B cell (primary cell): ENCODE measurements at regions not wholly inside any gene's neighbourhood (a gene's known extent, or its start where the extent isn't known, plus 50 kb on each side); places are given as distances from the start of the nearest gene placed in this dataset.

Source experiments
- ATAC-seq: fragments of 200-7000 bp; cut with Tn5 transposase; one replicate; pipeline ENCODE4 v1.10.0; 2021; ENCODE audit warnings: low read depth, mild to moderate bottlenecking, moderate number of reproducible peaks, moderate library complexity
- CTCF ChIA-PET: fragments of 350-600 bp; sonication (Branson Sonifier 250); formaldehyde crosslinking; loops from one replicate; lab custom pipeline; 2021; ENCODE audit warnings: antibody characterized with exemption, inconsistent platforms; lab: Charles Lee
- POLR2A ChIA-PET: fragments of 350-600 bp; sonication (Branson Sonifier 250); formaldehyde crosslinking; loops from one replicate; lab custom pipeline; 2021; ENCODE audit warnings: antibody characterized with exemption; lab: Charles Lee
- DNase-seq: peaks from one replicate; pipeline ENCODE4 v3.0.0; 2013
- H2AFZ ChIP-seq: 2 replicates; pipeline ENCODE4 v1.6.1; 2012; ENCODE audit warnings: mild to moderate bottlenecking, low read depth, low read length; ENCODE audit not compliant: insufficient read depth, poor library complexity, severe bottlenecking
- H3K27ac ChIP-seq, 2 donors: 1 replicate in 1 of 2; 2 replicates in 1 of 2; pipeline ENCODE4 v1.5.1; 2012 to 2013; ENCODE audit warnings: low read length in 2 of 2, mild to moderate bottlenecking in 2 of 2, moderate library complexity in 1 of 2
- H3K27me3 ChIP-seq, 4 experiments: fragments of 200-600 bp in 1 of 4; sonication (generic) in 1 of 4; replicated peaks in 1 of 4; 1 replicate in 2 of 4; 2 replicates in 2 of 4; pipeline versions ENCODE4 v1.6.1 to v1.7.0; 2013 to 2016; ENCODE audit warnings: low read length in 3 of 4, mild to moderate bottlenecking in 2 of 4, mixed read lengths in 1 of 4, moderate library complexity in 1 of 4; ENCODE audit not compliant: insufficient read depth in 4 of 4, control insufficient read depth in 3 of 4; ENCODE audit errors: control extremely low read depth in 1 of 4
- H3K36me3 ChIP-seq, 2 experiments: replicated peaks in 1 of 2; 1 replicate in 1 of 2; 2 replicates in 1 of 2; pipeline versions ENCODE4 v1.6.1 to v1.7.1; 2013; ENCODE audit warnings: low read length in 1 of 2; ENCODE audit not compliant: insufficient read depth in 2 of 2, control insufficient read depth in 1 of 2; ENCODE audit errors: control extremely low read depth in 1 of 2, extremely low read depth in 1 of 2
- H3K4me1 ChIP-seq, 2 donors: fragments of 200-600 bp in 1 of 2; sonication (generic) in 1 of 2; 1 replicate in 1 of 2; 2 replicates in 1 of 2; pipeline versions ENCODE4 v1.5.1 to v1.6.1; 2013 to 2017; ENCODE audit warnings: low read length in 2 of 2; ENCODE audit not compliant: control insufficient read depth in 2 of 2, insufficient read depth in 2 of 2
- H3K4me2 ChIP-seq: replicated peaks from 2 replicates; pipeline ENCODE3; 2012; ENCODE audit warnings: mild to moderate bottlenecking, low read depth, low read length; ENCODE audit not compliant: poor library complexity, severe bottlenecking
- H3K4me3 ChIP-seq, 5 experiments: fragments of 200-600 bp in 1 of 5; sonication (generic) in 1 of 5; 1 replicate in 3 of 5; 2 replicates in 2 of 5; pipeline versions ENCODE4 v1.5.1 to v1.7.0; 2011 to 2016; ENCODE audit warnings: low read length in 4 of 5, mild to moderate bottlenecking in 4 of 5, low read depth in 2 of 5, control low read depth in 1 of 5, moderate library complexity in 1 of 5; ENCODE audit not compliant: insufficient read depth in 1 of 5; ENCODE audit errors: control extremely low read depth in 1 of 5, extremely low read depth in 1 of 5
- H3K79me2 ChIP-seq: fragments of 200-600 bp; sonication (generic); one replicate; pipeline ENCODE4 v1.6.0; 2016; ENCODE audit warnings: low read length; ENCODE audit not compliant: control insufficient read depth, insufficient read depth
- H3K9ac ChIP-seq: fragments of 200-600 bp; sonication (generic); 2 replicates; pipeline ENCODE4 v1.6.1; 2017; ENCODE audit warnings: mild to moderate bottlenecking, low read length, moderate library complexity
- H3K9me3 ChIP-seq, 3 donors: one replicate each; pipeline versions ENCODE4 v1.6.1 to v1.7.1; 2013; ENCODE audit warnings: low read length in 2 of 3; ENCODE audit not compliant: control insufficient read depth in 2 of 3, insufficient read depth in 1 of 3; ENCODE audit errors: control extremely low read depth in 1 of 3
- H4K20me1 ChIP-seq: 2 replicates; pipeline ENCODE4 v1.6.0; 2012; ENCODE audit warnings: mild to moderate bottlenecking, low read length; ENCODE audit not compliant: insufficient read depth, control insufficient read depth, poor library complexity, severe bottlenecking
- H3K27ac Mint-ChIP-seq: one replicate; pipeline ENCODE4 v1.8.0; 2021; ENCODE audit warnings: mixed read lengths
- H3K27me3 Mint-ChIP-seq: one replicate; pipeline ENCODE4 v1.8.0; 2021; ENCODE audit warnings: mixed read lengths
- H3K4me1 Mint-ChIP-seq: one replicate; pipeline ENCODE4 v1.8.0; 2021; ENCODE audit warnings: mixed read lengths
- H3K4me3 Mint-ChIP-seq: one replicate; pipeline ENCODE4 v1.8.0; 2021; ENCODE audit warnings: mixed read lengths
- H3K9me3 Mint-ChIP-seq: one replicate; pipeline ENCODE4 v1.8.0; 2022; ENCODE audit warnings: mixed read lengths; ENCODE audit not compliant: insufficient read depth
- CTCF ChIP-seq: fragments of 200-600 bp; IDR thresholded peaks from one replicate; pipeline ENCODE4 v1.8.0; 2022; ENCODE audit warnings: antibody characterized with exemption, mild to moderate bottlenecking
- EZH2 ChIP-seq: IDR thresholded peaks from 2 replicates; pipeline ENCODE4 v1.6.1; 2012; ENCODE audit warnings: borderline replicate concordance, low read depth, mild to moderate bottlenecking, moderate library complexity, low read length; ENCODE audit not compliant: insufficient read depth, poor library complexity, severe bottlenecking
- WGBS: methylation state at CpG from one replicate; pipeline ENCODE4 v1.1.5; 2013; ENCODE audit warnings: missing lambda C conversion rate; ENCODE audit not compliant: insufficient coverage; 5-methylcytosine and 5-hydroxymethylcytosine counted together
- intact Hi-C: fragments of 100-400 bp; cut with micrococcal nuclease; formaldehyde crosslinking; loops from one replicate; pipeline ENCODE4 v1.10.0; 2022

DNA sequence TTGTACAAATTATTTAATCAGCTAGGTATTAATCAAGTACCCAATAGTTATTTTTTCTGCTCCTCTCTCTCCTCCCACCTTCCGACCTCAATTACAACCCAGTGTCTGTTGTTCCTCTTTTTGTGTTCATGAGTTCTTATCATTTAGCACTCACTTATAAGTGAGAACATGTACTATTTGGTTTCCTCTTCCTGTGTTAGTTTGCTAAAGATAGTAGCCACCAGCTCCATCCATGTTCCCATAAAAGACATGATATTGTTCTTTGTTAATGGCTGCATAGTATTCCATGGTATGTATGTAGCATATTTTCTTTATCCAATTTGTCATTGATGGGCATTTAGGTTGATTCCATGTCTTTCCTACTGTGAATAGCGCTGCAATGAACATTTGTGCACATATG, 652.8 kb upstream of the CITED2 start:
- Histone ChIP-seq H3K36me3 (no peaks in the 10 kb centered on the region), H3K9me3 (peaks cover 0 to 4% (median 0%) of the 10 kb centered on the region in 3 donors), H3K9ac (no peak overlapping the region), H3K27ac (no peak overlapping the region), H3K4me1 (no peaks in the 10 kb centered on the region), H2AFZ (no peak overlapping the region), H3K4me2 (no peak overlapping the region), H3K79me2 (no peaks in the 10 kb centered on the region), H3K27me3 (no peaks in the 10 kb centered on the region), H4K20me1 (no peaks in the 10 kb centered on the region), H3K4me3 (no peak overlapping the region)
- no peak for TF ChIP-seq EZH2
- no peak for TF ChIP-seq CTCF
- Mint-ChIP-seq H3K4me3 (no peak overlapping the region), H3K9me3 (peaks cover 5% of the 10 kb centered on the region), H3K27me3 (peaks cover 10% of the 10 kb centered on the region), H3K4me1 (no peaks in the 10 kb centered on the region), H3K27ac (no peak overlapping the region)
- ChIA-PET CTCF (no interaction called here), POLR2A (no interaction called here)
- no CpG with 5 or more reads among the region's 2 CpGs for WGBS
- DNase-seq (no peak), ATAC-seq (no peak)
- intact Hi-C loops = no loop called here

DNA sequence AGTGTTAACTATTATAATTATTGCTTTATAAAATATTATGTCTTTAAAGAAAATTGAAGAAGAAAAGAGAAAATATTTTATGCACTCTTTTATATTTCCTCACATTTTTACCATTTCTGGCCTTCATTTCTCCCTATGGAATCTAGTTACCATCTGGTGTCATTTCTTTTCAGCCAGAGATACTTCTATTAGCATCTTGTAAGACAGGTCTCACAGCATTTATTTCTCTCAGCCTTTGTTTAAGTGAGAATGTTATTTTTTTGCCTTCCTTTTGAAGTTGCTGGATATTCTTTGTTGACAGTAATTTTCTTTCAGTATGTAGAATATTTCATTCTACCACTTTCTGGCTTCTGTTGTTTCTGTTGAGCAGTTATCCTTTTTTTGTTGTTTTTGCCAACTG, 652.1 kb upstream of the CITED2 start:
- Histone ChIP-seq H4K20me1 (no peaks in the 10 kb centered on the region), H3K4me1 (no peaks in the 10 kb centered on the region), H3K4me3 (no peak overlapping the region), H3K9me3 (peaks cover 0 to 4% (median 0%) of the 10 kb centered on the region in 3 donors), H3K27ac (no peak overlapping the region), H3K79me2 (no peaks in the 10 kb centered on the region), H3K9ac (no peak overlapping the region), H3K4me2 (no peak overlapping the region), H2AFZ (no peak overlapping the region), H3K36me3 (no peaks in the 10 kb centered on the region), H3K27me3 (no peaks in the 10 kb centered on the region)
- ChIA-PET POLR2A (no interaction called here), CTCF (no interaction called here)
- peaks cover 10% of the 10 kb centered on the region for H3K27me3 Mint-ChIP-seq
- H3K4me1 Mint-ChIP-seq = no peaks in the 10 kb centered on the region
- peaks cover 5% of the 10 kb centered on the region for H3K9me3 Mint-ChIP-seq
- H3K27ac Mint-ChIP-seq = no peak overlapping the region
- ATAC-seq (no peak), DNase-seq (no peak)
- TF ChIP-seq EZH2 (no peak), CTCF (no peak)
- no peak overlapping the region for H3K4me3 Mint-ChIP-seq
- intact Hi-C loops = no loop called here
